ENCODE measurements at regions not wholly inside any gene's neighbourhood (a gene's known extent, or its start where the extent isn't known, plus 50 kb on each side); places are given as distances from the start of the nearest gene placed in this dataset.
"Not testable (repeated sequence)": the region's sequence is repeated elsewhere in the genome, so short reads cannot be mapped to it uniquely, and the experiment has no call there.

GRCh38 chr2:48043746-48044145, 137.4 kb upstream of the FBXO11 start:
- no peak for DNase-seq (ENCODE audit: low read depth in 3 of 3)

GRCh38 chr2:48045613-48046012, 139.3 kb upstream of the FBXO11 start:
- no peak for DNase-seq (ENCODE audit: low read depth in 3 of 3)

GRCh38 chr2:48048476-48049171, 142.3 kb upstream of the FBXO11 start:
- no peak for DNase-seq (ENCODE audit: low read depth in 3 of 3)

- no peak for DNase-seq (ENCODE audit: low read depth in 3 of 3)
Measured at GRCh38 chr2:48049371-48049770, 143.1 kb upstream of the FBXO11 start.

- DNase-seq (ENCODE audit: low read depth in 3 of 3), result no peak
Measured at GRCh38 chr2:48050711-48051110, 144.4 kb upstream of the FBXO11 start.

- no peak for DNase-seq (ENCODE audit: low read depth in 3 of 3)
Measured at GRCh38 chr2:48059975-48060374, 153.7 kb upstream of the FBXO11 start.

- not testable (repeated sequence) for DNase-seq (ENCODE audit: low read depth in 3 of 3)
Measured at GRCh38 chr2:48061656-48062055, 155.4 kb upstream of the FBXO11 start.

GRCh38 chr2:48065096-48065495, 158.8 kb upstream of the FBXO11 start:
- no peak for DNase-seq (ENCODE audit: low read depth in 3 of 3)

GRCh38 chr2:48066000-48066399, 159.7 kb upstream of the FBXO11 start:
- no peak for DNase-seq (ENCODE audit: low read depth in 3 of 3)

- DNase-seq (ENCODE audit: low read depth in 3 of 3), result no peak
Measured at GRCh38 chr2:48069769-48070168, 163.5 kb upstream of the FBXO11 start.

- DNase-seq (ENCODE audit: low read depth in 3 of 3), result no peak
Measured at GRCh38 chr2:48070415-48070814, 164.1 kb upstream of the FBXO11 start.

- DNase-seq (ENCODE audit: low read depth in 3 of 3), result no peak
Measured at GRCh38 chr2:48072583-48072982, 166.3 kb upstream of the FBXO11 start.

GRCh38 chr2:48075631-48076030, 169.3 kb upstream of the FBXO11 start:
- DNase-seq (ENCODE audit: low read depth in 3 of 3), result no peak

- DNase-seq (ENCODE audit: low read depth in 3 of 3), result no peak
Measured at GRCh38 chr2:48080534-48081316, 174.4 kb upstream of the FBXO11 start.

- DNase-seq (ENCODE audit: low read depth in 3 of 3), result no peak
Measured at GRCh38 chr2:48081317-48081628, 175.0 kb upstream of the FBXO11 start.

GRCh38 chr2:48085888-48086287, 179.6 kb upstream of the FBXO11 start:
- no peak for DNase-seq (ENCODE audit: low read depth in 3 of 3)

- no peak for DNase-seq (ENCODE audit: low read depth in 3 of 3)
Measured at GRCh38 chr2:48088994-48089393, 182.7 kb upstream of the FBXO11 start.

GRCh38 chr2:48089644-48090043, 183.3 kb upstream of the FBXO11 start:
- DNase-seq (ENCODE audit: low read depth in 3 of 3), result no peak

- DNase-seq (ENCODE audit: low read depth in 3 of 3), result no peak
Measured at GRCh38 chr2:48092846-48093803, 186.8 kb upstream of the FBXO11 start.

GRCh38 chr2:48096765-48097164, 190.5 kb upstream of the FBXO11 start:
- not testable (repeated sequence) for DNase-seq (ENCODE audit: low read depth in 3 of 3)

GRCh38 chr2:48098539-48098938, 192.2 kb upstream of the FBXO11 start:
- no peak for DNase-seq (ENCODE audit: low read depth in 3 of 3)

- DNase-seq (ENCODE audit: low read depth in 3 of 3), result no peak
Measured at GRCh38 chr2:48104418-48104817, 198.1 kb upstream of the FBXO11 start.

All from stimulated activated CD4-positive, alpha-beta T cell treated with anti-CD3 and anti-CD28 coated beads, TNF-alpha, amount 100 ng/mL, for 48 hours (primary cell).